ENCODE measurements at regions not wholly inside any gene's neighbourhood (a gene's known extent, or its start where the extent isn't known, plus 50 kb on each side); places are given as distances from the start of the nearest gene placed in this dataset.

DNA sequence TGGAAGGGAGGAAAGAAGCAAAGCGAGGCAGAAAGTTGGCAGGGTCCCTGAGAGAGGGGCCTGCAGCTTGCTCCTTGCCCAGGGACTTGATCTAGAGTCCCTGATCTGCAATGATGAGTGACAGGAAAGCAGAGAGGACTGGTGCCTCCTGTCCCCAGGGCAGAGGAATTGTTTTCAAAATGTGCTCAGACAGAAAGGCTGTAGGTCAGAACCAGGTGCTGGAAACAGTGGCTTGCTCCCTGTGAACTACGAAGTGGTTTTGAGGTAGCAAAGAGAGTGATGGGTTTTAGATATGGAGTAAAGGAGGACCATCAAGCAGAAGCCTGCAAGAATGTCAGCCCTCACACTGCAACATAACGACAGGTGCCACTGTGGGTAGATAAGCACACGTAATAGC is 164.9 kb upstream of the SERTAD2 start:
- TF ChIP-seq, protein P1, sequence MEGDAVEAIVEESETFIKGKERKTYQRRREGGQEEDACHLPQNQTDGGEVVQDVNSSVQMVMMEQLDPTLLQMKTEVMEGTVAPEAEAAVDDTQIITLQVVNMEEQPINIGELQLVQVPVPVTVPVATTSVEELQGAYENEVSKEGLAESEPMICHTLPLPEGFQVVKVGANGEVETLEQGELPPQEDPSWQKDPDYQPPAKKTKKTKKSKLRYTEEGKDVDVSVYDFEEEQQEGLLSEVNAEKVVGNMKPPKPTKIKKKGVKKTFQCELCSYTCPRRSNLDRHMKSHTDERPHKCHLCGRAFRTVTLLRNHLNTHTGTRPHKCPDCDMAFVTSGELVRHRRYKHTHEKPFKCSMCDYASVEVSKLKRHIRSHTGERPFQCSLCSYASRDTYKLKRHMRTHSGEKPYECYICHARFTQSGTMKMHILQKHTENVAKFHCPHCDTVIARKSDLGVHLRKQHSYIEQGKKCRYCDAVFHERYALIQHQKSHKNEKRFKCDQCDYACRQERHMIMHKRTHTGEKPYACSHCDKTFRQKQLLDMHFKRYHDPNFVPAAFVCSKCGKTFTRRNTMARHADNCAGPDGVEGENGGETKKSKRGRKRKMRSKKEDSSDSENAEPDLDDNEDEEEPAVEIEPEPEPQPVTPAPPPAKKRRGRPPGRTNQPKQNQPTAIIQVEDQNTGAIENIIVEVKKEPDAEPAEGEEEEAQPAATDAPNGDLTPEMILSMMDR (IDR thresholded peaks at IDR 0.05) = no peak
- TF ChIP-seq POLR2A (IDR thresholded peaks at IDR 0.05) = no peak
